GM18861 (cell line): ENCODE measurements at regions not wholly inside any gene's neighbourhood (a gene's known extent, or its start where the extent isn't known, plus 50 kb on each side); places are given as distances from the start of the nearest gene placed in this dataset.
A peak's percentile ranks its signal among the peaks of the same experiment; 100 is the strongest.
"Not testable (repeated sequence)": the region's sequence is repeated elsewhere in the genome, so short reads cannot be mapped to it uniquely, and the experiment has no call there.

ENCODE experiments used
- ATAC-seq: cut with Tn5 transposase; IDR thresholded peaks from one replicate; pipeline ENCODE4 v1.9.1; 2021; ENCODE audit not compliant: unreplicated experiment

GRCh38 chr15:85264614-85265190 is 115.7 kb upstream of the AKAP13 start:
- ATAC-seq = not testable (repeated sequence)

- ATAC-seq = not testable (repeated sequence)
These were observed 113.1 kb upstream of the AKAP13 start for GRCh38 chr15:85267158-85267857.

- ATAC-seq = no peak
These were observed 105.9 kb upstream of the AKAP13 start for GRCh38 chr15:85274315-85275050.

- ATAC-seq = no peak
These were observed 103.9 kb upstream of the AKAP13 start for GRCh38 chr15:85276508-85276907.

- no peak for ATAC-seq
These were observed 103.5 kb upstream of the AKAP13 start for GRCh38 chr15:85276921-85277320.

GRCh38 chr15:85277847-85278370 is 102.5 kb upstream of the AKAP13 start:
- no peak for ATAC-seq

GRCh38 chr15:85280203-85280602 is 100.2 kb upstream of the AKAP13 start:
- ATAC-seq = no peak

GRCh38 chr15:85281293-85281882 is 99.0 kb upstream of the AKAP13 start:
- no peak for ATAC-seq

- no peak for ATAC-seq
These were observed 97.8 kb upstream of the AKAP13 start for GRCh38 chr15:85282504-85283115.

GRCh38 chr15:85283815-85284214 is 96.6 kb upstream of the AKAP13 start:
- ATAC-seq = peak; percentile 85

GRCh38 chr15:85284497-85284896 is 95.9 kb upstream of the AKAP13 start:
- peak; percentile 68 for ATAC-seq

- ATAC-seq = no peak
These were observed 90.6 kb upstream of the AKAP13 start for GRCh38 chr15:85289677-85290365.

GRCh38 chr15:85292583-85292982 is 87.8 kb upstream of the AKAP13 start:
- ATAC-seq = not testable (repeated sequence)

GRCh38 chr15:85296615-85297402 is 83.6 kb upstream of the AKAP13 start:
- ATAC-seq = peak; percentile 91

GRCh38 chr15:85297537-85297936 is 82.9 kb upstream of the AKAP13 start:
- no peak for ATAC-seq

GRCh38 chr15:85298366-85298765 is 82.0 kb upstream of the AKAP13 start:
- no peak for ATAC-seq

- no peak for ATAC-seq
These were observed 81.5 kb upstream of the AKAP13 start for GRCh38 chr15:85298941-85299340.

- ATAC-seq = no peak
These were observed 78.1 kb upstream of the AKAP13 start for GRCh38 chr15:85302271-85302670.

GRCh38 chr15:85305050-85305449 is 75.4 kb upstream of the AKAP13 start:
- ATAC-seq = no peak
